DOHH2 (cell line): ENCODE measurements at regions not wholly inside any gene's neighbourhood (a gene's known extent, or its start where the extent isn't known, plus 50 kb on each side); places are given as distances from the start of the nearest gene placed in this dataset.

Experiments
- H3F3A ChIP-seq: fragments of 200-600 bp; sonication (generic), shearing (Covaris generic); 2 replicates; pipeline ENCODE4 v1.6.0; 2016; ENCODE audit warnings: antibody characterized with exemption, mild to moderate bottlenecking; ENCODE audit not compliant: control insufficient read depth, insufficient read depth
- H3K27ac ChIP-seq: fragments of 200-600 bp; sonication (generic); 2 replicates; pipeline ENCODE4 v1.5.1; 2014; ENCODE audit warnings: low read depth, mild to moderate bottlenecking, low read length, moderate library complexity
- H3K27me3 ChIP-seq: fragments of 200-600 bp; sonication (generic); 2 replicates; pipeline ENCODE4 v1.6.1; 2014; ENCODE audit warnings: mild to moderate bottlenecking, low read length, mixed read lengths; ENCODE audit not compliant: control insufficient read depth
- H3K36me3 ChIP-seq: fragments of 200-600 bp; sonication (generic); 2 replicates; pipeline ENCODE4 v1.6.1; 2014; ENCODE audit warnings: mild to moderate bottlenecking, low read length, moderate library complexity, mixed read lengths; ENCODE audit not compliant: control insufficient read depth
- H3K4me1 ChIP-seq: fragments of 200-600 bp; sonication (generic); 2 replicates; pipeline ENCODE4 v1.6.1; 2014; ENCODE audit warnings: mild to moderate bottlenecking, low read length, mixed read lengths; ENCODE audit not compliant: control insufficient read depth
- H3K4me2 ChIP-seq: fragments of 200-600 bp; sonication (generic); 2 replicates; pipeline ENCODE4 v1.6.0; 2014; ENCODE audit warnings: mild to moderate bottlenecking, low read length, moderate library complexity
- H3K4me3 ChIP-seq: fragments of 200-600 bp; sonication (generic); 2 replicates; pipeline ENCODE4 v1.5.1; 2014; ENCODE audit warnings: mild to moderate bottlenecking, low read length, mixed read lengths
- H3K79me2 ChIP-seq: fragments of 200-600 bp; sonication (generic); 2 replicates; pipeline ENCODE4 v1.6.1; 2014; ENCODE audit warnings: mild to moderate bottlenecking, low read length, mixed read lengths; ENCODE audit not compliant: control insufficient read depth
- H3K9me2 ChIP-seq: fragments of 200-600 bp; sonication (generic); replicated peaks from 2 replicates; pipeline ENCODE4 v1.6.1; 2014; ENCODE audit warnings: mild to moderate bottlenecking, low read length, mixed read lengths; ENCODE audit not compliant: control insufficient read depth
- H3K9me3 ChIP-seq: fragments of 200-600 bp; sonication (generic); 2 replicates; pipeline ENCODE4 v1.6.1; 2014; ENCODE audit warnings: antibody characterized with exemption, low read length, mixed read lengths; ENCODE audit not compliant: control insufficient read depth, insufficient read depth
- H4K20me1 ChIP-seq: fragments of 200-600 bp; sonication (generic); 2 replicates; pipeline ENCODE4 v1.6.0; 2014; ENCODE audit warnings: low read depth, mild to moderate bottlenecking, antibody characterized with exemption, low read length, moderate library complexity; ENCODE audit not compliant: control insufficient read depth, insufficient read depth
- CTCF ChIP-seq: fragments of 200-600 bp; sonication (generic); IDR thresholded peaks from one replicate; pipeline ENCODE4 v1.5.1; 2014; ENCODE audit warnings: antibody characterized with exemption, mild to moderate bottlenecking, low read depth, low read length; ENCODE audit not compliant: poor library complexity, severe bottlenecking
- EZH2phosphoT487 ChIP-seq: fragments of 200-600 bp; sonication (generic); IDR thresholded peaks from 2 replicates; pipeline ENCODE4 v1.6.1; 2017; ENCODE audit warnings: borderline replicate concordance, mild to moderate bottlenecking, antibody characterized with exemption, low read length, moderate library complexity, mixed read lengths

DNA sequence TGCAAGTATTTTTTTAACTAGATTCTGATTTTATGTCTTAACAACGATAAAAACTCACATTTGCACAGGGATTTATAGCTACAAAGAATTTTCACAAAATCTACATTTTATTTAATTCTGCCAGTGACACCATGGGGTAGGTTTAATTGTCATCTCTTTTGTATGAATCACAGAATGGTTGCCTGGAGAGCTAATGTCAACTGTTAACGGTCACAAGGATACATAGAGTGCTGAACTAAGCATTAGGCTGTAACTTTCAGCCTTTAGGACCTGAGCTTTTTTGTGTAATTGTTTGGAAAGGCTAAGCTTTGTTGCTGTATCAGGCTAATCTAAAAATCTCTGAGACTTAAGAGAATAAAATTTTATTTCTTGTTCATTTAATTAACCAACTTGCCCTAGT, 465.3 kb upstream of the TBX3 start:
- Histone ChIP-seq H3K36me3 (no peaks in the 10 kb centered on the region), H3K9me3 (peaks cover 6% of the 10 kb centered on the region; the same call in 1 of the 2 replicates), H3F3A (no peaks in the 10 kb centered on the region), H3K4me3 (no peak overlapping the region), H3K4me1 (no peaks in the 10 kb centered on the region), H3K27me3 (no peaks in the 10 kb centered on the region), H3K27ac (no peak overlapping the region), H3K4me2 (no peak overlapping the region), H3K79me2 (no peaks in the 10 kb centered on the region), H4K20me1 (no peaks in the 10 kb centered on the region), H3K9me2 (no peaks in the 10 kb centered on the region)
- no peak for TF ChIP-seq CTCF

DNA sequence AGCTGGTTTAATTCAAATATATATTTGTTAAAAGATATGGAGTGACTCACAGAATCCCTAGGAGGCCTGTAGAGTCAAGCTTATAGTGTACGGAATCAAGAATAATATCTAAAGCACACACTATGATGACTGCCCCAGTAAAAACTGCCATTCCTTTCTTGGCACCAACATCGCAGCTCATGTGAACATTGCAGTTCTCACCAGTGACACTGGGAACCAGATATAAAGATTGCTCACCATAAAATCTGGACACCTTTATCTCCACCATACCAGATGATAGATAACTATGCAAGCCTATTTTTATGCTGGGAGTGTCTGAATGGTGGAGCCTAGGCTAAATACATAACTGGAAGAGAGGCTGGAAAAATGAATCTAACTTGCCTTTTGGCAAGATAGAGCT, 463.9 kb upstream of the TBX3 start:
- Histone ChIP-seq H3K4me2 (no peak overlapping the region), H4K20me1 (no peaks in the 10 kb centered on the region), H3K79me2 (no peaks in the 10 kb centered on the region), H3K4me1 (no peaks in the 10 kb centered on the region), H3K27me3 (no peaks in the 10 kb centered on the region), H3F3A (no peaks in the 10 kb centered on the region), H3K27ac (no peak overlapping the region), H3K9me2 (no peaks in the 10 kb centered on the region), H3K9me3 (peaks cover 6% of the 10 kb centered on the region; the same call in 1 of the 2 replicates), H3K4me3 (no peak overlapping the region), H3K36me3 (no peaks in the 10 kb centered on the region)
- no peak for TF ChIP-seq CTCF
- no peak for TF ChIP-seq EZH2phosphoT487

DNA sequence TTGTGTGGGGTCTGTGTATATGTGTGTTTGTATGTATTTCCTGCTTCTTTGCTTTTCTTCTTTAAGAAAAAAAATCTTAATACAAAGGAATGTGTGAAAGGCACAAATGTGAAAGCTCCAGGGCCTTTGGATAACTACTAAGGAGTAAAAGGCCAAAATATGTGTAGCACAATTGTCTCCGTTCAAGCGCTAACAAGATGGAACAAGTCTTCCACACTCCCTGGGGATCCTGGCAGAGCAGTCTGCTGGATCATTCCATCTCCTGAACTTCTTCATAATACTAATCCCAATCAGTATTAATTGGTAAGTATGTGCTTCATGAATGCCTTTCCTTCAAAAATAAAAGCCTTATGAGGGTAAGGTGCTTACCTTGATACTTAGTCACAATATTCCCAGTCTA, 462.5 kb upstream of the TBX3 start:
- Histone ChIP-seq H3F3A (no peaks in the 10 kb centered on the region), H3K9me3 (peaks cover 6% of the 10 kb centered on the region; the same call in 1 of the 2 replicates), H3K79me2 (no peaks in the 10 kb centered on the region), H3K4me3 (no peak overlapping the region), H3K9me2 (no peaks in the 10 kb centered on the region), H4K20me1 (no peaks in the 10 kb centered on the region), H3K4me1 (no peaks in the 10 kb centered on the region), H3K27ac (no peak overlapping the region), H3K36me3 (no peaks in the 10 kb centered on the region), H3K27me3 (no peaks in the 10 kb centered on the region), H3K4me2 (no peak overlapping the region)
- TF ChIP-seq EZH2phosphoT487 = no peak

DNA sequence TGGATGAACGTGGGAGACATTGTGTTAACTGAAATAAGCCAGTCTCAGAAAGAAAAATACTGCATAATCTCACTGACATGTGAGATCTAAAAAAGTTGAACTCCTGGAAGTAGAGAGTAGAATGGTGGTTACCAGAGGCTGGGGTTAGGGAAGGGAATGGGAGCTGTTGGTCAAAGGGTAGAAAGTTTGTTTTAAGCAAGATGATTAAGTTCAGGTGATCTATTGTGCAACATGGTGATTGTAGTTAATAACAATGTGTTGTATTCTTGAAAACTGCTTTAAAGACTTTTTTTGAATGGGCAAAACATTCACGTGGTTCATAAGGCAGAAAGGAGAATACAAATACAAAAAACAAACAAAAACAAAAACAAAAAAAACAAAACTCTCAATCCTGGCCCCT, 460.4 kb upstream of the TBX3 start:
- Histone ChIP-seq H3K9me3 (no peaks in the 10 kb centered on the region), H3K9me2 (no peaks in the 10 kb centered on the region), H3K4me2 (no peak overlapping the region), H3K27ac (no peak overlapping the region), H3K27me3 (no peaks in the 10 kb centered on the region), H4K20me1 (no peaks in the 10 kb centered on the region), H3K4me1 (no peaks in the 10 kb centered on the region), H3K79me2 (no peaks in the 10 kb centered on the region), H3K36me3 (no peaks in the 10 kb centered on the region), H3F3A (no peaks in the 10 kb centered on the region), H3K4me3 (no peak overlapping the region)
- TF ChIP-seq CTCF (no peak), EZH2phosphoT487 (no peak)
